GM18511 (cell line): ENCODE measurements at regions not wholly inside any gene's neighbourhood (a gene's known extent, or its start where the extent isn't known, plus 50 kb on each side); places are given as distances from the start of the nearest gene placed in this dataset.
"Not testable (repeated sequence)": the region's sequence is repeated elsewhere in the genome, so short reads cannot be mapped to it uniquely, and the experiment has no call there.

Experiments
- ATAC-seq: cut with Tn5 transposase; IDR thresholded peaks from one replicate; pipeline ENCODE4 v1.9.1; 2021; ENCODE audit warnings: mild to moderate bottlenecking, moderate library complexity; ENCODE audit not compliant: unreplicated experiment

- not testable (repeated sequence) for ATAC-seq
These were observed 118.5 kb upstream of the RADX start for GRCh38 chrX:106493210-106493816.

- no peak for ATAC-seq
These were observed 112.3 kb upstream of the RADX start for GRCh38 chrX:106499473-106499872.

DNA sequence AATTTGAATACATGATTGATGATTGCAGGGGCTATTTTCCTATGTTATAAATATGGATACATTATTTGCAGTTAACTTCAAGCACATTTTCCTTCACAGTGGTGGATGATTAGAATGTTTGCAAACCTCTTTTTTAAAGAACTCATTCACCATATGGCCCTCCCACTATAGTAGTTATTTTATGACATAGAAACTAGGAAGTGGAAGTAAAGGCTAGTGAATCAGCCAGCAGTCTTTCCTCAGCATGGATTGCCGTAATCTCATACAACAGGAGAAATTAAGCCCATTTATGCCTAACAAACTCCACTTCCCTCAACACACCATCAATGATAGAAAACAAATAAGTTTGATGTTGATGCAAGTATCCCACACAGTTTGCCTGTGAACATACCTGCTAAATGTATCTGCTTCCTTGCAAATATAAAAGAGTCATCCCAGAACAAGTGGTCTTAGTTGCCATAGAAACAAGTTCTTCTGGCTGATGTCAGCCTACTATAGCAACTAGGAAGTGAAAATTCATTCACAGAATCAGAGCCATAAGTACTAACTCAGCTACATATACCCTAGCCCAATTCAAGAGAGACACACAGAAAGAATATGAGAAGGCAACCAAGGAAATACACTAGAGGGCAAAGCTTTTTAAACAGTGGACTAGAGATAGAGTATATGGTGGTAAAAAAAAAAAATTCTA lies 100.9 kb upstream of the RADX start:
- ATAC-seq: no peak
